ENCODE measurements at regions not wholly inside any gene's neighbourhood (a gene's known extent, or its start where the extent isn't known, plus 50 kb on each side); places are given as distances from the start of the nearest gene placed in this dataset.
A peak's percentile ranks its signal among the peaks of the same experiment; 100 is the strongest.
"Not testable (repeated sequence)": the region's sequence is repeated elsewhere in the genome, so short reads cannot be mapped to it uniquely, and the experiment has no call there.

- no peak for DNase-seq
Observed at GRCh38 chr15:69908590-69909420, 188.9 kb downstream of the TLE3 start.

GRCh38 chr15:69909719-69910444 is 187.8 kb downstream of the TLE3 start:
- DNase-seq, result no peak

GRCh38 chr15:69910514-69910913 is 187.2 kb downstream of the TLE3 start:
- no peak for DNase-seq

GRCh38 chr15:69912116-69912515 is 185.6 kb downstream of the TLE3 start:
- no peak for DNase-seq

DNA sequence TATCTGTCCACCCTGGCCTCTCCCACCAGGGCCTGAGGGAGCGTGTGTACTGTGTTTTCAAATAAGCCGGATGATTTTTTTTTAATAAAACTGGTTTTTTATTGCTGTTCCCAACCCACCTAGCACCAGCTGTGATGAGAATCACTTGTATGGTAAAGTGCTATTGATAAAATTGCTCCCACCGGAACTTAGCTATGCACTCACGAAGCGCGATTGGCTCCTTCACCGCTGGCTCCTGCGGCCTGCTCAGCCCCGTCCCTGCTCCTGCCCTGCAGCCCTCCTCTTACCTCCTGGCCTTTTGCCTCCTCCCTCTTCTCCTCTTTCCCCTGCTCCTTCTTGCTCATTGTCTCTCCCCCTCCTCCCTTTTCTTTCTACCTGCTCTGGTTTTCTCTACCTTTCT is 183.7 kb downstream of the TLE3 start:
- no peak for DNase-seq

DNA sequence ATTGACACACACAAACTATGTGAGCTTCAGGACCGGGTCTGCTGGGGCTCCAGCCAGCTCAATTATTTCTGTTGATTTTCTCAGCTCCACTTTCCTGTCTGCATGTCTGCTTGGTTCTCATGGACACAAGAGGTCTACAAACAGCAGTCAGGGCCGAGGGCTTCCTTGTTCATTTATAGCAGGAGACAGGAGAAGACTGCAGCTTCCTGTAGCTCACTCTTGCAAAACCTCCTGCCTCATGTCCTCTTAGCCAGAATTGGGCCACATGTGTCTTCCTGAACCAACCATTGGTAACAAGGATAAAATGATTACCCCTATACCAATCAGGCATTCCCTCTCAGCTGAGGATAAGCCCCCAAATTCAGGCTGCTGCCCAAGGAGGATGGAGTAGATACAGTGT is 182.8 kb downstream of the TLE3 start:
- DNase-seq, result peak in 2 of 56 donors; percentile 3 to 10

- DNase-seq, result no peak
Observed at GRCh38 chr15:69916169-69916785, 181.4 kb downstream of the TLE3 start.

DNA sequence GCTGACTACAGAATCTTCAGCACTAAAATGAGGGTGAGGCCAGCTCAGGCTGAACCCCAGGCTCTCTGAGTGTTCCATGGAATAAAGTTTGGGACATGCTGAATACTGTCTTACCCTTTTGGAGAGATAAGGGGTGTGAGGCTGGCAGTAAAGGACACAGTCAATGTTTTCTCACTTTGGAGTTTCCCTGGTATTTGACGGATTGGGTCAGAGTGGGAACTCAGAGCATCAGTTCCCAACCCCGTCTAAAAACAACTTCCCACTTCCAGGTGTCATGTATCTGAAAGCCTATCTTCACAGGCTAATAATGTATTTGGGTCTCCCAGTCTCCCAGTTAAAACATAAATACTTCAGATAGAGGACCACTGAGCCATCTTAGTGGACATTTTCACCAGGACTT is 180.7 kb downstream of the TLE3 start:
- DNase-seq, result no peak

- DNase-seq, result peak in 20 of 56 donors; percentile 3 to 56 (median 14)
Observed at GRCh38 chr15:69919816-69920215, 177.9 kb downstream of the TLE3 start.

GRCh38 chr15:69920221-69920620 is 177.5 kb downstream of the TLE3 start:
- DNase-seq, result no peak

GRCh38 chr15:69921626-69922619 is 175.8 kb downstream of the TLE3 start:
- no peak for DNase-seq

GRCh38 chr15:69924531-69924930 is 173.2 kb downstream of the TLE3 start:
- no peak for DNase-seq

DNA sequence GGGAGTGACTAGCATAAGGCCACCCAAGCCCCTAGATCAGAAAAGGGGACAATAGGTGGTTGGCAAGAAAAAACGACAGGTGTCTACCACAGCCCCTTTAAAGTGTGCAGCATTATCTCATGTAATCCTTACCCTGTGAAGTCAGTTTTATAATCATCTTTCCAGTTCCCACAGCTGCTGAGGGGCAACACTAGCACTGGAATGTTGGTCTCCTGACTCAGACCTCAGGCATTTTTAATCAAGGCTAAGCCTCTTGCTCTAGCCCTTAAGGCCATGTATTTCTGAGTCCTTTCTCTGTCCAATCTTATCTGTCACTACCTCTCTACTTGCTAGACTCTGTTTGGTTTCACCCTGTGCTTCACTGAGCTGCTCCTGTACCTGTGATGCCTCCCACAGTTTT is 171.7 kb downstream of the TLE3 start:
- DNase-seq, result no peak

DNA sequence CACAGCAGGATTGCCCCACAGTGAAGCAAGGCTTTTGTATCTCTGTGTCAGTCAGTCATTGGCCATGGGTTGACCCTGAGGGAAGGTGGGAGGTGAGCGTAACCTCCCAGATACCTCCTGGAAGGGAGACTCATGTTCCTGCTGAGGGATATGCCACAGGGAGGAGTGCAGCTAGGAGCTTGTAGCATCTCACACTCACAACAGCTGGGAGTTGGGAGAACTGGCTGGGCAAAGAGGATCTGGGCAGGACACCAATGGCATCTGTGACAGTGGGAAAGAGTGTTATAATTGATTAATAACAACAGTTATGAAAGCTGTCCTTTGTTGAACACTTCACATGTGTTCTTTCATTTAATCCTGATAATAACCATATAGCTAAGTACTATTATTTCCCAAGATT is 171.0 kb downstream of the TLE3 start:
- DNase-seq, result no peak

GRCh38 chr15:69928890-69929289 is 168.8 kb downstream of the TLE3 start:
- not testable (repeated sequence) for DNase-seq

GRCh38 chr15:69929905-69930630 is 167.6 kb downstream of the TLE3 start:
- no peak for DNase-seq

DNA sequence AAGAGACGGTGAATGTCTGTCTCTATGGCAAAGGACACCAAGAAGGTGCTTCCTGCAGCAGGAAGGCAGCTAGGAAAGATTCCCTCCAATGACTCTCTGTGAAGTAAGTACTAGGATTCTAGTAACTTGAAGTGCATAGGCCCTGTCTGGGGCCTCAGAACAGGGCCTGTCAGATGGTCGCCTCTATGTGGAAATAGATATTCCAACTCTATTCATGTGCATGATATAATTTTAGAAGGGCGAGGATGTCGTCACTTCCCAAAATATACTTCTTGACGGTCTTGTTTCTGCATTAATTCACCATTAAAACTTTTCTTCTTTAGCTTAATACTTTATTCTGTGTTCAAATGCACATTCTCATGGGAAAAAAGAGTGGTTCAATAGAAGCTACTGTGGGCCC is 167.0 kb downstream of the TLE3 start:
- DNase-seq, result no peak

DNA sequence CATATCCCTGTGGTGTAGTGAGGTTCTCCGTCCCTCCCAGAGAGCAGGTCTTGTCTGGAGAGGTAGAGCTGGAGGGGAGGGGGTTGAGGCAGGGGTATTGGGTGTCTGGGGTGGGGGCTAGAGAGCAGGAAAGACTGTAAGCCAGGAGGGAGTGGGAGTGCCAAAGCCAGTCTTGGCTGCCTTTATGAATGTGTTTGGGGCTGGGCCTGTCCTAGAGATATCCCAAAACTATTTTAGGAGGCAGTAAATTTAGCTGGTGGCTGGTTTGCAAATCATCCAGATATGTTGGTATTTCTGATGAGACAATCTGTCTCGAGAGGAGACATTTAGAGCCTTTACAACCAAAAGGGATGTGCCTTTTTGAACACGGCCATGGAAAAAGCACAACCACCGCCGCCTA is 166.6 kb downstream of the TLE3 start:
- no peak for DNase-seq

DNA sequence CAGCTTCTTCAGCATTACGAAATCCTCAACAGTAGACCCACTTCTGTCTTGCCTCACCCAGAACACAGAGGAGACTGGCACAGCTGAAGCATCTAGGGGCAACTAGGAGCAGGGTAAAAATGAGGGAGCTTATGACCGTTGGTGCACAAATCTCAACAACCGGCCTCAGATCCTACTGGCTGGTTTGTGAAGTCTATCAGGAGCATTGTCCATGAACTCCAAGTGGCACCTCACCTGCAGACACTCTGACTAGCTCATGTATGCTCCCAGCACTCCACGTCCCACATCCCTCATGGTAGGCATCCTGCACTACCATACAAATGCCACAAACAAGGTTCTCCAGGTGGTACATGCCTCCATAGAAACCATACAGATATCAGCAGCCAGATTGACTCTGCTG is 163.1 kb downstream of the TLE3 start:
- no peak for DNase-seq
